Activated CD4-positive, alpha-beta T cell treated with anti-CD3 and anti-CD28 coated beads, Interleukin-2, Interleukin-4, amounts not matched to agents 100 ng/mL and 50 ng/mL, durations not matched to agents 16 hours and 8 hours (primary cell): ENCODE measurements at regions not wholly inside any gene's neighbourhood (a gene's known extent, or its start where the extent isn't known, plus 50 kb on each side); places are given as distances from the start of the nearest gene placed in this dataset.

Experiments
- DNase-seq: peaks from one replicate; pipeline ENCODE4 v3.0.0-alpha.2; 2020; ENCODE audit warnings: low spot score

DNA sequence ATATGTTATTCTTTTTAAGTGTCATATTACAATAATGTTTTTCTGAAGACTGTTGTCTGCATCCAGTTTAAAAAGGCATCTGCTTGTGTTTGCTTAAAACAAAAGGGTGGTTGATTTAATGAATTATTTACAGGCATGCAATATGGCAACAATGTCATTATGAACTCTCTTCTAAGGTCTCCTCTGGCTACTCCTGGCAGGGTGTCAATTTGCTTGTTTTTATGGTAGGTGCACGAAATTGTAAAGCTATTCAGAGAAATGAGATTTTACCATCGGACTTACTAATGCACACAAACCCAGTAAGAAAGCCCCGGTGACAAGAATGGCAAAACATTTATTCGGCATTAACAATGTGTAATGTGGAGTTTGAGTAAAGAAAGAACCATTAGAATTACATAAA lies 539.8 kb upstream of the ZNF608 start:
- no peak for DNase-seq

DNA sequence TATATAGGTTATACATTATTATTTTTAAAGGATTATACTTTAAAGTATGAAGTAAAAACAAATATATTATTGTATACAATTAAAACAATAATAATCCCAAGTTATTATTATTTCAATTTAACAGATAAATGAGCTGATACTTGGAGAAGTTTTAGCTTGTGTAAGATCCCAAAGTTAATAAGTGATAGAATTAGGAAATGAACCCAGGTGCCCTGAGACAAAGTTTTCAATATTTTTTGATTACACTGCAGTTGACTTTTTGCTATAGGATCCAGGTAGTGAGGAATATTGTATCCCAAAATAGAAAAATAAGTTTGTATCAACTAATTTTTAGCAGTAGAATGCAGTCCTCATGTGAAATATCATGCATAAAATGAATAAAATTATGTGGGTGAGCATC lies 543.2 kb upstream of the ZNF608 start:
- no peak for DNase-seq

DNA sequence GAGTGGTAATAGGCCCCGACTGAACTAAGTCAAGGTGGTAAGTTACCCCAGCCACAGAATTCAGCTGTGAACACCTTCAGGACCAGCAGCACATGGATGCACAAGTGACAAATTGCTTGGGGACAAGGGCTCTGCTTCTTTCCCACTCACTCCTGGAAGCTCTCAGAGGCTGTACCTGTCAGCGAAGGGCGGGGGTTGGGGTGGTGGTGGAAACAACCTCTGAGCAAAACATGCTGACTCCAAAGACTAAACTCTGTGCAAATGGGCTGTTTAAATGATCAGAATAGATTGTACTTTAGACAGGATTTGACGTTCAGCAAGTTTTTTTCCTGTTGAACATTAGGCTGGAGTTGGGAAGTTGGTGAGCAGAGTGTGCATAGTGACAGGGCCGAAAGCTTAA lies 544.5 kb upstream of the ZNF608 start:
- no peak for DNase-seq

DNA sequence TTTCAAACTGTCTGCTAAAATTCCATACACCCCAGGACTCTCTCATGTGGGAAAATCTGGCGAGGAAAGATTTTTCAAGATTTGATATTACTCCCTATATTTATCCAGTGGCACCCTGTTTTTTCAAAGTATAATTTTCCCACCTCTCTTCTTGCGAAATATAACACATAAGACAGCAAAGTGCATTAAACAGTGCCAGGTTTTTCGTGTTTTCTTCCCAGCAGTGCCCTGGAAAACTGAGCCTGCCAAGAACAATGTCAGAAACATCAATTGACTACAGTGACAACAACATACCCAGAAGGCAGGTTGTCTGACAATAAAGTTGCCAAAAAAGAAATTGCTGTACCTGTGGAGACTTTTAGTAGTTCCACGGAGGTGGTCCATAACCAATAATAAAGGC lies 545.0 kb upstream of the ZNF608 start:
- DNase-seq, result no peak

DNA sequence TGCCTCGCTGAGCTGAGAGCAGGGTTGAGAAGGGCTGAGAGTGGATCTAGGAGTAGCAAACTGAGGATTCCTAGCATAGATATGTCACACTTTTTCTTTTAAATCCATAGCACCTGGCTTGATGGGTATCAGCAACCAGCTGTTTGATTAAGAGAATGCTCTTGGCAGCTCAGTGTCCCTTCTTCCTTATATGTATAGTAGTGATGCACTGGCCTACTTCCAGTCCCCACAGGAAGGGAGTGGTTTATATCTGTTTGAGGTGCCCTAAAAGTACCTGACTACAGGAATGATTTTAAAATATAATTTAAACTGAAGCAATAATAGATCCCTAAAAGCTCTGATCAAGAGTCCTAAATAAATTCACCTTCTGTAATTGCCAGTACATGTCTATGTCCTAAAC lies 546.8 kb upstream of the ZNF608 start:
- DNase-seq, result no peak

DNA sequence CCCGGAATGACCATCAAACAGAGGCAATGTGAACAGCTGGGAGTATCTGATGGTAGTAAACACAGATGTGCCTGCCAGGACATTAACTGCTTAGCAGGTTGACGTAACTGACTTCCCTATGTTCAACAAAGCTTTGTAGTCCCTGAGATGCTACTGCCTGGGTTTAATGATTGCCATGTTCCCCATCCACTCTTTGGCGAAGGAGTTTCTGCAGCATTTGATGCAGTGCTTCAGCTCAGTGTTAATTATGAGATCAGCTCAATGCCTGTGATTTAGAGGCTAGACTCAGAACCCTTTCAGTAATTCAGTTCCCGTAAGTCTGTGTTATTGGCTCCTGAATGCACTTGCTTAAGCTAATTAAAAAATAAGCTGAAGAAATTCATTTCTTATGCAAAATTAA lies 547.3 kb upstream of the ZNF608 start:
- no peak for DNase-seq

DNA sequence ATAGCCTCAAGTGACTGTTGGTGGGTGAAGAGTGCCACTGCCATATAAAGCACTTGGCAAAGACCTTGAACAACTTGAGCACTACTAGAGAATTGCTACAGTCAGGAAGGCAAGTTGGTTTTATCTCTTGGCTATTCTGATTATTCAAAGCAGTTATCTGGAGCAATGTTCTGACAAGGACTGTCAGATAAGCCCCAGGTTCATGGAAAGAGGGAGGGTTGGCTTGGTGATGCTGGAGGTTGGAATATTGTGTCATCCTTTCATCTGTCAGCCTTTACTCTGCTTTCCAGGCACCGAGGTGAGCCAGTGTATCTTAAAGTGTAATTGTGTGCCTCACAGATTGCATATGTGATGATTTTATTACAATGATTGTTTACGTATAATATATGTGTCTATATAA lies 548.4 kb upstream of the ZNF608 start:
- DNase-seq, result no peak

DNA sequence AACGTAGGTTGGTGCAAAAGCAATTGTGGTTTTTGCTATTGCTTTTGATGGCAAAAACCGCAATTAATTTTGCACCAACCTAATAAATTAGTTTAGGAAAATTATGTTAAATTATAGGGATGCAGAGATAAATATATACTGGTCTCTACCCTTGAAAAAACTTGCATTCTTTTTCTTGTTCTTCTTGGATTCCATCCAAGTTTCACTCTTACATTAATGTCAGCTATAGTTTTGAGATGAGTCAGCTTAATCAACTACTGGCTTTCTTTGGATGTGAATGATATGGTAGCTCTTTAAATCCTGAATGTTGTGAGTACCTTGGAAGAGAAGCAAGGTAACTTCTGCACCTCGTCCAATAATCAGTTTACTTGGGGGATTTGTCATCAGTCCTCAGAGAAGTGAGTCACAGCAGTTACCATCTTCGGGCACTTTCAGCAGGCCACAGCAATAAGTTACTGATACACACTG lies 549.0 kb upstream of the ZNF608 start:
- no peak for DNase-seq

DNA sequence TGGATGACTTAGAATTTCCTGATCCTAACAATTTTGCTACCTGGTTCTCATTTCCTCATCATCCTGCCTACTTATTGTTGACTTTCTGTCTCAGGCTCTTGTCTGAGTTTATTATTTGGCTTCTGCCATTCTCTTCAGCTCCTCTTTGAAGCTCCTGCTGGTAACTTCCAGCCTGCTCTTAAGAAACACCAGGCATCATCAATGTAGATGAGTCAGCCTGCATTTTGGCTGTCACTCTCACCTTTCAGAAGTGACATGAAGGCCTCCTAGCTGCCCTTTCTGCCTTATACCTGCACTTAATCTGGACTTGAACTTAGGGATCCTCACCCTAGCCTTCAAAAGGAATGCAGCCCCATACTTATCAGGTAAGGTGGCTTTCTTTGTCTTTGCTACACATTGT lies 551.8 kb upstream of the ZNF608 start:
- no peak for DNase-seq

DNA sequence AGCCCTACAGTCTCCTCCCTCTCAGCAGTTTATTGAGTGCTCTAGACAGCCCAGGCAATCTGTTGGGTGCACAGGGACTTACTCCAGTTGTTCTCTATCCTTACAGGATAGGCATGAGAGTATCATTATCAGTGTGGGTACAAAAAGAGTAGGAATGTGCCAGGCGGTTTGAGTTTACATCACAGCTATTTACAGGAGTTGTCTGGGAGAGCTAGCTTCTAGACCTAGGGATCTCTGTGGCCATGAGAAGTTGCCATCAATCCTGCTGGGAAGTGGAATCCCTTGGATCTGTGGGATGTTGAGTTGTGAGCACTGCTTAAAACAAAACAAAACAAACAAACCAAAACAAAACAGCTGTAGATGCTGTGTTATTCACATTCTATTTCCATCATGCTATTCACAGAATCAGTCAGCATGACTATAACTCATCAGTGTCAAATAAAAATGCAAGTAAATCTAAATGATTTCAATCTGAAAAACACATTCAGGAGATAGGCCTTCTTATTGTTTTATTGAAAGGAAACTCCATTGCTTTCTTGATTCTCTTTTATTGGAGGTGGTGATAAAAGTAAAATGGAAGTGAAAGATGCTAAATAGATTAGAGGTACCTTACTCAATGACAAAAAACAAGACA lies 552.4 kb upstream of the ZNF608 start:
- DNase-seq, result no peak

DNA sequence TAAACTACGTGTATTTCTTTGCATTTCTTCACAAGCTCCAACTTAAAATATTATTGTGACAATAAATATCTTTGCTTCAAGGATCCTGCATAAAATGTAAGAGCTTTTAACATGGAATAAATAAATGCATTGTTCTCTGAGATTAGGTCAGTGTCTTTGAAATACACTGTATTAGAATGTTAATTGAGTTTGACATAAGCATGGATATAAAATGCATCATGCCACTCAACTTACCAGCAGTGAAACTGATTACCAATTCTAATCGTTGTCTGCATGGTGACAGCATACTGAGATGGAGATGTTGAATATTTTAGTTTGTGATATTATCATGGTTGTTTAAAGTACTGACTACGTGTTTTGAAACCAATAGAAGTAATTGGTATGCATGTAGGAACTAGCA lies 555.3 kb upstream of the ZNF608 start:
- no peak for DNase-seq

DNA sequence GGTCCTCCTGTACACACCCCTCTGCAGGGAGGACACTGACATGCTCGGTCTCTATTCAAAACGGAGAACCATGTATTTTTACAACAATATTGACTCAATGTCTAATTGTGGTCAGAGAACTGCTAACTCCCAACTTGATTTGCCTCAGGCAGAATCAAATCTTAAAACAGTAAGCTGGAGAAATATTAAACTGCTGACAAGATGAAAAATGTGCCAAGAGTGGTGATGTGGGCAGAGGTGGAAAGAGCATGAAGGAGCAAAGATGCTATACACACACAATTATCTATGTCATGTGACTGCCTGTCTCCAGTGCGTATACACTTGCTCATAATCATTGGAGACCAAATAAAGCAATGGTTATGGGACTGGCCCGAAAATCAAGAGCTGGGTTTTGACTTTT lies 556.1 kb upstream of the ZNF608 start:
- no peak for DNase-seq

DNA sequence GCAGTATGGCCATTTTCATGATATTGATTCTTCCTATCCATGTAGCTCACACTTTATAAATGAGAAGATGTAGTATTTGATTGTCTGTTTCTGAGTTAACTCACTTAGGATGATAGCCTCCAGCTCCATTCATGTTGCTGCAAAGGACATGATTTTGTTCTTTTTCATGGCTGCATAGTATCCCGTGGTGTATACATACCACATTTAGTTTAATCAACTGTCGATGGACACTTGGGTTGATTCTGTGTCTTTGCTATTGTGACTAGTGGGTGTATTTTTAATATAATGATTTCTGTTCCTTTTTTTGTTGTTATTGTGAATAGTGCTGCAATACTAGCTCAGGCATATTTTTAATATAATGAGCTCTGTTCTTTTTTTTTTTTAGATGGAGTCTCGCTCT lies 560.3 kb upstream of the ZNF608 start:
- no peak for DNase-seq

DNA sequence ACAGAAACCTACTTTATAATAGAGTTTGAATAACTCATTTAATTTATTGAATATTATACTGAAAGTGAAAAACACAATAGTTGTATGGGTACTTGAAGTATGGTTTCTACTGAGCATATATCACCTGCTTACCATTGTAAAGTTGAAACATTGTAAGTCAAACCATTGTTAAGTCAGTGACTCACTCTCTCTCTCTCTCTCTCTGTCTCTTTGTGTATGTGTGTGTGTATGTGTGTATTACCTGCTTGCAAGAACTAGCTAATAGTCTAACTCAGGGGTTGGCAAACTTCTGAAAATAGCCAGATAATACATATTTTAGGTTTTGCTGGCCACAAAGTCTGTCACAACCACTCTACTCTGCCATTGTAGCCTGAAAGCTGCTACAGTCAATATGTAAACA lies 564.3 kb upstream of the ZNF608 start:
- no peak for DNase-seq

DNA sequence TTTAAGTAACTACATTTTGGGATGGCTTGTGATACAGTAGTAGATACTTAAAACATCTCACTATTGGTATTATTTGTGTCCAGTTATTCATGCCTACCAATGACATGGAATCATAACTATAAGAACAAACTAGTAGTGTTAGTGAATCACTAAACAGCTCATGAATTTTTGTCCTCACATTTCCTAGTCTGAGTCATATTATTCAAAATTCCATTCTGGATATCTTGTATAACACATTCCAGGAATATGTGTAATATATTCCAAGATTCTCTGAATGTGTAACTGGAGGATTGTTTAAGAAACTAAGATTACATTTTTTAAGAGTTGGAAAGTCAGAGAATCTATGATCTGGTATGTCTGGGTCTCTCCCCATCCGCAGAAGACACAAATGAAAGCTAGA lies 565.3 kb upstream of the ZNF608 start:
- DNase-seq, result no peak

DNA sequence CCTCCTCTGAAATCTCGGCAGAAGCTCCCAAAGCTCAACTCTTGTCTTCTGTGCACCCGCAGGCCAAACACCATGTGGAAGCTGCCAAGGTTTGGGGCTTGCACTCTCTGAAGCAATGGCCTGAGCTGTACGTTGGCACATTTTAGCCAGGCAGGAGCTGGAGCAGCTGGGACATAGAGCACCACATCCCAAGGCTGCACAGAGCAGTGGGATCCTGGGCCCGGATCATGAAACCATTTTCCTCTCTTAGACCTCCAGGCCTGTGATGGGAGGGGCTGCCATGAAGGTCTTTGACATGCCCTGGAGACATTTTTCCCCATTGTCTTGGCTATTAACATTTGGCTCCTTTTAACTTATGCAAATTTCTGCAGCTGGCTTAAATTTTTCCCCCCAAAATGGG lies 567.1 kb upstream of the ZNF608 start:
- DNase-seq, result no peak

DNA sequence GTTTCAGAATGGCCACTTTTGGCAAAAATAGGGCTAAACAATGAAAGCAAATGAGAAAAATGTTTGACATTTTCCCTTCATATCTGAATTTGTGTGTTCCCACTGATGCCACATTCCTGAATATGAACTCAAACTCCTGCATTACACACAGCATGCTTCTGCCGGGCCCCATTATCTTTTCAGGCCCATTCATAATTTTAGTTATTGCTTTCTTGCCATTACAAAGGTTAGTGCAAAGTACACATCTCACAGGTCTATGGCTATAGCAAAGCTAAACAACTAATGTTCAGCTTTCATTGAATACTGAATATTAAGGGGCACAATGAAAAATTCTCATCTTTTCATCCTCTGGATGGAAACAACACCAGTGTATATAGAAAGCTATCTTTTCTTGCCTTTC lies 568.9 kb upstream of the ZNF608 start:
- DNase-seq, result no peak

DNA sequence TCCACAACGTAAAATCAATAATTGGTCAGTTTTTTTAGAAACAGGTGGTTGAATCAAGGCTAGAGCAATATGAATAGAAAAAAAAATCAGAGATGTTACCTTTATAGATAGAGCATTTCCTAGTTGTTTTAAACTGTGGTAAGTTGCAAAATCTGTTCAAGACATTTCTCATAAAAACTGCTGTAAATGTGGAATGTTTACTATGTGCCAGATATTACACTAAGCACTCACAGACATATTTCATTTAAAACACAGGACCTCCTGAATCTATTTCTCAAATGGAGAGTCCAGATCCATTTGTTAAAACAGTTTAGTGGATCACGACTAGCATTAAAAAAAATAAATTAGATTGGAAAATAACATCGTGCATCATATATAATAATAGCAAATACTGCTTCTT lies 570.0 kb upstream of the ZNF608 start:
- DNase-seq, result no peak

DNA sequence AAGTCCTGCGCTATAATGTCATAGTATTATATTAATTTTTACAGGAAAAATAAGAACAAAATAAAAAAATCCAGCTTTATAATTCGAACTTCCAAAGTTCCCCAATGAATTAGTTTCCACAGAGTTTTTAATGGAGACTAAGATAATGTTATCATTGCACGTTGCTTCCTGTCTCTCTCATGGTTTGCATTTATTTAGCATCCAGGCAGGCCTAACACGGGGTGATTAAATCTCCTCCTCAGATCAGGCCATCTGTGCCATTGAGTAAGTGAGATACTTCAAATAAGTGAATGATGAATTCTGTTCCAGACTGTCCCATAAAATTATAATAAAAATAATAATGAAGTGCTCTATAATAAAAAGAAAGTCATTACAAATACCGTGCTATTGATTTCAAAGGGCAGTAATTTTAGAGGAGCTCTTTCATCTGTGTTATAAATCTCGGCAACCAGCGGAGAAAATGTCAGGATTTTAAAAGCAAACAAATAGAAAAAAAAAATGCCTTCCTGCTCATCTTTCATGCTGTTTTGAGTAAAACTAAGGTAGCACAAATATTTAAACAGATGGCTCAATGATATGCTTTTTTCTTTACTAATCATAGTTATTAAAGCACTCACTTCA lies 570.6 kb upstream of the ZNF608 start:
- no peak for DNase-seq

DNA sequence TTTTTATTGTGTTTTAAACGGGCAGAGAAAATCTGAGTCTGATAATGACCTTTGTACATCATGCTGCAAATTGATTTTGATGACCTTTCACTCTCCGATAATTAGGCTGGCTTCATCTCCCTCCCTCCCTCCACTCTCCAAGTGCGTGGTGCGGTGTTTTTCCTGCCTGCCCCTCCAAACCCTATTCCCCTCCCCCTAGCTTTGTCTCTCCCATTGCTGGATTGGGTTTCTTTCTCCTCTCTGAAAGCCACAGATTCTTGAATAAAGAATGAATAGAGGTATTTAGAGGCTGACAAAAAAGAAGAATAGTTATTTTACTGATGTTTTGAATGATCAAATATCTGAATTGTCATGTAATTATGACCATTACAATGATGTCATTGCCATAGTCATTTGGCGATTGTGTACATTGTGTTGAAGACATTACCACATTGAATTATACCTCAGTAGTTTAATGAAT lies 571.1 kb upstream of the ZNF608 start:
- DNase-seq, result no peak

DNA sequence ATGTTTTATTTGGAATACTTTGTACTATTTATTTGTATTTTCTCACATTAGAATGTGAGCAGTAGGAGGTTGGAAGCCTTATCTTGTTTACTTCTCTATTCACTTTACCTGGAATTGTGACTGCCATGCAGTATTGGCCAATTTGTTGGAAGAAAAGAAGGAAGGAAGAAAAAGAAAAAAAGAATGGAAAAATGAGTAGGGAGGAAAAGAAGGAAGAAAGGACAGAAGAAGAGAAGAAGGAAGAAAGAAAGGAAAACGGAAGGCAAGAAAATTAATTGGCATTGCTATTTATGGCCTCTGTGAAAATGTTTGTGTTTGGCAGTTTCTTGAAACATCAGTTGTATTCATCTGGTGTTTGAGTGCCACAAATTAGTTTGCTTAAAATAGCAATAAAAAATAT lies 575.2 kb upstream of the ZNF608 start:
- DNase-seq, result no peak

DNA sequence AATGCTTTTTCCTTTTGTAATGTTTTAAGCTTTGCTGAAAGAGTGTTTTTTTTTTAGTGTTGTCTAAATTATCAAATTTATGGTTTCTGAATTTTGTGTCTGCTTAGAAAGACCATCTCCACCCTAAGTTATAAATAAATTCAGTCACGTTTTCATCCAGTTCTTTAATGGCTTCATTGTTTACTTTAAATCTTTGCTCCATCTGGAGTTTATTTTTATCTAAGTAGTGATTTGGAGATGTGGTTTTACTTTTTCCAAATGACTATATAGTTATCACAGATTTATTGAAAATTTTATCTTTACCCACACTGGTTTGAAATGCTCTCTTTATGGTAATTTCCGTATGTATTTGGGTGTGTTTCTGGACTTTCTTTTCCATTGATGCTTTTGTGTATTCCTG lies 577.2 kb upstream of the ZNF608 start:
- DNase-seq, result no peak

DNA sequence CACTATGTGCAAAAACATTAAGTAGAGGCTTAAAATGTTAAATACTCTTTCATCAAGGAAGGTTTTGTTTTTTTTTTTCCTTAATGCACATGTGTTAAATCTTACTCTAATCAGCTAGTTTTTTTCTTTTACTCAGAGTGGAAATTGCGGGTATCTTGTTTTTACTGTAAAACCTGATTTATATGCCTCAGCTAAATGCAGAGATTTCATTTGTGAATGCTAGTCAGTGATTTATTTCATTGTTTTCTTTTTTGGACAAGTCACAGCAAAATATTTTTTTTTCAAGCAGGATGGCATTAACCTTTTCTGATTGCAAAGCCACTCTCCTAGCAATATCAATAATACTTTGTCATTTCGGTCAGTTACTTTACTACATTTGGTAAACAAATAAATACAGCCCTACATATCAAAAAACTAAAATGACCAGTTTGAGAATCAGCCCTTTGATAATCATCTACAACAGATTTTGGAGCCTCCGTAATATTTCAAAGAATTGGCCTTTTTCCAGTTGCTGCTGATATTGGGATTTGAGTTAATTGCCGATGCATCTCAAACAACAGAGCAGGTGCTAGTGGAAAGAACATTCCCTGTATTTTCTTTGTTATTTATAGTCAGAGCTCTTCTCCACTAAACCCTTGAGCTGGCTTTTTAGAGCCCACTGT lies 579.2 kb upstream of the ZNF608 start:
- no peak for DNase-seq

DNA sequence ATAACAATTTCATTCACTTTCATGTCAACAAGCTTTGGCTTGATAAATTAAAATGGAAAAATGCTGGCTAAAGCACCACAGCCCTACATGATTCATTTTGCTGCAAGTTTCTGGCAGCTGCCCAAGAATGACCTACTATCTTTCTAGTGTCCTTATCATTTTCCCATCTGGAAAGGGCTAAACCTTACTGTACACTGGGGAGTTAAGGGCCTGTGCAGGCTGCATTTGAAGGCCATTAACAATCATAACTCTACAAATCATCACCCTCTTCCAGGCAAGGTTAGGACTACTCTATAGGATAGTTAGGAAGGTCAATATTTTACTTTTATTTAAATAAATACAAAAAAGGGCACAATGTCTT lies 579.7 kb upstream of the ZNF608 start:
- no peak for DNase-seq
